Smooth muscle cell (in vitro differentiated cells): ENCODE measurements at regions not wholly inside any gene's neighbourhood (a gene's known extent, or its start where the extent isn't known, plus 50 kb on each side); places are given as distances from the start of the nearest gene placed in this dataset.

ENCODE experiments used
- DNase-seq: peaks from one replicate; lab custom pipeline; 2025; ENCODE audit not compliant: unreplicated experiment; lab: John Stamatoyannopoulos, UW
- H2AFZ ChIP-seq: fragments of 200-600 bp; sonication (generic); 2 replicates; pipeline ENCODE4 v1.6.0; 2016; ENCODE audit warnings: antibody characterized with exemption, low read depth, mild to moderate bottlenecking
- H3F3A ChIP-seq: fragments of 200-600 bp; sonication (generic); 2 replicates; pipeline ENCODE4 v1.6.0; 2017; ENCODE audit warnings: antibody characterized with exemption, low read depth
- H3K27ac ChIP-seq: fragments of 200-600 bp; sonication (generic); 2 replicates; pipeline ENCODE4 v1.5.1; 2016; ENCODE audit warnings: low read depth, mild to moderate bottlenecking
- H3K27me3 ChIP-seq: fragments of 200-600 bp; sonication (generic); 2 replicates; pipeline ENCODE4 v1.6.1; 2016; ENCODE audit warnings: low read depth, mild to moderate bottlenecking
- H3K36me3 ChIP-seq: fragments of 200-600 bp; sonication (generic); 2 replicates; pipeline ENCODE4 v1.5.1; 2016; ENCODE audit warnings: low read depth
- H3K4me1 ChIP-seq: fragments of 200-600 bp; sonication (generic); 2 replicates; pipeline ENCODE4 v1.5.1; 2016; ENCODE audit warnings: low read depth
- H3K4me2 ChIP-seq: fragments of 200-600 bp; sonication (generic); 2 replicates; pipeline ENCODE4 v1.6.0; 2016; ENCODE audit warnings: mild to moderate bottlenecking
- H3K4me3 ChIP-seq: fragments of 200-600 bp; sonication (generic); 2 replicates; pipeline ENCODE4 v1.5.1; 2016; ENCODE audit warnings: mild to moderate bottlenecking
- H3K79me2 ChIP-seq: fragments of 200-600 bp; sonication (generic); 2 replicates; pipeline ENCODE4 v1.6.0; 2016; ENCODE audit warnings: low read depth, mild to moderate bottlenecking
- H3K9ac ChIP-seq: fragments of 200-600 bp; sonication (generic); 2 replicates; pipeline ENCODE4 v1.6.0; 2016; ENCODE audit warnings: low read depth
- H3K9me3 ChIP-seq: fragments of 200-600 bp; sonication (generic); replicated peaks from 2 replicates; pipeline ENCODE4 v1.5.1; 2016; ENCODE audit warnings: low read depth
- H4K20me1 ChIP-seq: fragments of 200-600 bp; sonication (generic); 2 replicates; pipeline ENCODE4 v1.6.0; 2016; ENCODE audit warnings: low read depth
- WGBS: methylation state at CpG from one replicate; pipeline ENCODE4 v1.1.7; 2016; ENCODE audit warnings: low lambda C conversion rate; 5-methylcytosine and 5-hydroxymethylcytosine counted together
- TF ChIP-seq, protein P1 (sequence below): fragments of 200-600 bp; sonication (generic); IDR thresholded peaks from 2 replicates; pipeline ENCODE4 v1.5.1; 2017; ENCODE audit warnings: borderline replicate concordance, mild to moderate bottlenecking, antibody characterized with exemption; ENCODE audit not compliant: insufficient read depth, poor library complexity, severe bottlenecking

GRCh38 chr13:48778610-48779009, 124.9 kb downstream of the CYSLTR2 start:
- H3K9ac ChIP-seq, result no peak overlapping the region
- no peak overlapping the region for H2AFZ ChIP-seq
- H3K9me3 ChIP-seq, result peaks cover 12% of the 10 kb centered on the region
- no peak overlapping the region for H3K4me3 ChIP-seq
- H3K27ac ChIP-seq, result no peak overlapping the region
- no peaks in the 10 kb centered on the region for H3K27me3 ChIP-seq
- no peak for DNase-seq
- peaks cover 6% of the 10 kb centered on the region for H3K36me3 ChIP-seq
- no peaks in the 10 kb centered on the region for H4K20me1 ChIP-seq
- H3K4me1 ChIP-seq, result no peaks in the 10 kb centered on the region
- peaks cover 9% of the 10 kb centered on the region for H3F3A ChIP-seq
- 61% methylated on average over 3 of the region's 3 CpGs for WGBS
- no peaks in the 10 kb centered on the region for H3K79me2 ChIP-seq
- H3K4me2 ChIP-seq, result no peak overlapping the region
- TF ChIP-seq, protein P1, sequence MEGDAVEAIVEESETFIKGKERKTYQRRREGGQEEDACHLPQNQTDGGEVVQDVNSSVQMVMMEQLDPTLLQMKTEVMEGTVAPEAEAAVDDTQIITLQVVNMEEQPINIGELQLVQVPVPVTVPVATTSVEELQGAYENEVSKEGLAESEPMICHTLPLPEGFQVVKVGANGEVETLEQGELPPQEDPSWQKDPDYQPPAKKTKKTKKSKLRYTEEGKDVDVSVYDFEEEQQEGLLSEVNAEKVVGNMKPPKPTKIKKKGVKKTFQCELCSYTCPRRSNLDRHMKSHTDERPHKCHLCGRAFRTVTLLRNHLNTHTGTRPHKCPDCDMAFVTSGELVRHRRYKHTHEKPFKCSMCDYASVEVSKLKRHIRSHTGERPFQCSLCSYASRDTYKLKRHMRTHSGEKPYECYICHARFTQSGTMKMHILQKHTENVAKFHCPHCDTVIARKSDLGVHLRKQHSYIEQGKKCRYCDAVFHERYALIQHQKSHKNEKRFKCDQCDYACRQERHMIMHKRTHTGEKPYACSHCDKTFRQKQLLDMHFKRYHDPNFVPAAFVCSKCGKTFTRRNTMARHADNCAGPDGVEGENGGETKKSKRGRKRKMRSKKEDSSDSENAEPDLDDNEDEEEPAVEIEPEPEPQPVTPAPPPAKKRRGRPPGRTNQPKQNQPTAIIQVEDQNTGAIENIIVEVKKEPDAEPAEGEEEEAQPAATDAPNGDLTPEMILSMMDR, result no peak

- no peak overlapping the region for H2AFZ ChIP-seq
- TF ChIP-seq, protein P1, result no peak
- no peak overlapping the region for H3K4me3 ChIP-seq
- H3K4me2 ChIP-seq, result no peak overlapping the region
- no peaks in the 10 kb centered on the region for H3K4me1 ChIP-seq
- H4K20me1 ChIP-seq, result no peaks in the 10 kb centered on the region
- H3K27ac ChIP-seq, result no peak overlapping the region
- peaks cover 6% of the 10 kb centered on the region for H3K36me3 ChIP-seq
- peaks cover 6% of the 10 kb centered on the region for H3F3A ChIP-seq
- H3K79me2 ChIP-seq, result no peaks in the 10 kb centered on the region
- H3K9ac ChIP-seq, result no peak overlapping the region
- H3K9me3 ChIP-seq, result peaks cover 12% of the 10 kb centered on the region
- WGBS, result 97% methylated on average over 2 of the region's 2 CpGs
- DNase-seq, result no peak
- no peaks in the 10 kb centered on the region for H3K27me3 ChIP-seq
Measured at GRCh38 chr13:48780713-48781341, 127.1 kb downstream of the CYSLTR2 start.

DNA sequence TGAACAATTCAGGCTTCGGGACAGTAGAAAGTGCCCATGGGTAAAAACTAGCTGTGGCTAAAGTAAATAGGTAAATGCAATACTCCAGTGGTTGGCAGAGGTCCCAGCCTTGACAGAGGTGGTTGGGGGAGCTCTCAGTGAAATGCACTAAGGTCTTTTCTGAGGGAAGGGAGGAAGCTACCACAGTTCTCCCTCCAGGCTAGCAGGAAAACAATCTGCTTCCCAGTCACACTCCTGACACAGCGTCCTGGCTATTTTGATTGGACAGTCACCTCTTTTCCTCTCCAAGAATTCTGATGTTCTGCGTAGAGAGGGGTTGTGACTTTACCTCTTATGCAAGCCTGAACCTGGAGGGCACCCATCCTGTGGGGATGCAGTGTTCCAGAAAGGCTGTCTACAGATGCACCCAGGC, 128.7 kb downstream of the CYSLTR2 start:
- no peak for DNase-seq
- H3K9ac ChIP-seq, result no peak overlapping the region

More for the DNA sequence above, 128.7 kb downstream of the CYSLTR2 start:
- no peak overlapping the region for H3K27ac ChIP-seq
- no peak overlapping the region for H3K4me2 ChIP-seq
- H3F3A ChIP-seq, result no peaks in the 10 kb centered on the region
- H3K36me3 ChIP-seq, result peaks cover 6% of the 10 kb centered on the region
- 95% methylated on average over 3 of the region's 3 CpGs for WGBS
- no peak overlapping the region for H2AFZ ChIP-seq
- no peaks in the 10 kb centered on the region for H4K20me1 ChIP-seq
- H3K79me2 ChIP-seq, result no peaks in the 10 kb centered on the region
- no peaks in the 10 kb centered on the region for H3K27me3 ChIP-seq
- TF ChIP-seq, protein P1, result no peak
- H3K9me3 ChIP-seq, result peaks cover 12% of the 10 kb centered on the region
- H3K4me3 ChIP-seq, result no peak overlapping the region
- H3K4me1 ChIP-seq, result no peaks in the 10 kb centered on the region
